ENCODE measurements at regions not wholly inside any gene's neighbourhood (a gene's known extent, or its start where the extent isn't known, plus 50 kb on each side); places are given as distances from the start of the nearest gene placed in this dataset.

- H3K27ac ChIP-seq (replicated peaks) = no peak overlapping the region
- H3K9me3 ChIP-seq (replicated peaks) = no peaks in the 10 kb centered on the region
- no peaks in the 10 kb centered on the region for H3K36me3 ChIP-seq
- no peak for DNase-seq
- intact Hi-C loops (cut with micrococcal nuclease) = no loop called here
- peaks cover 37% of the 10 kb centered on the region for H3K4me1 ChIP-seq
- no peak overlapping the region for H3K4me3 ChIP-seq
- H3K27me3 ChIP-seq (ENCODE audit: low read depth) = peaks cover 10% of the 10 kb centered on the region
- no peak for TF ChIP-seq CTCF (IDR thresholded peaks at IDR 0.05; ENCODE audit: borderline replicate concordance)
Measured at GRCh38 chr19:28867978-28868377, 345.0 kb downstream of the UQCRFS1 start.

- peak; percentile 66 for DNase-seq
- H3K4me3 ChIP-seq = no peak overlapping the region
- no peaks in the 10 kb centered on the region for H3K9me3 ChIP-seq (replicated peaks)
- TF ChIP-seq CTCF (IDR thresholded peaks at IDR 0.05; ENCODE audit: borderline replicate concordance) = no peak
- H3K36me3 ChIP-seq = no peaks in the 10 kb centered on the region
- H3K27me3 ChIP-seq (ENCODE audit: low read depth) = peaks cover 4% of the 10 kb centered on the region
- intact Hi-C loops (cut with micrococcal nuclease) = no loop called here
- peaks cover 30% of the 10 kb centered on the region for H3K4me1 ChIP-seq
- H3K27ac ChIP-seq (replicated peaks) = peak overlapping the region; percentile 84
Measured at GRCh38 chr19:28864577-28865042, 348.3 kb downstream of the UQCRFS1 start.

GRCh38 chr19:28864024-28864503, 348.9 kb downstream of the UQCRFS1 start:
- peak; percentile 26 for DNase-seq

GRCh38 chr19:28862238-28862637, 350.7 kb downstream of the UQCRFS1 start:
- intact Hi-C loops (cut with micrococcal nuclease) = no loop called here
- H3K4me3 ChIP-seq = no peak overlapping the region
- no peak for DNase-seq
- H3K27ac ChIP-seq (replicated peaks) = no peak overlapping the region
- no peaks in the 10 kb centered on the region for H3K27me3 ChIP-seq (ENCODE audit: low read depth)
- no peaks in the 10 kb centered on the region for H3K36me3 ChIP-seq
- no peaks in the 10 kb centered on the region for H3K9me3 ChIP-seq (replicated peaks)
- no peak for TF ChIP-seq CTCF (IDR thresholded peaks at IDR 0.05; ENCODE audit: borderline replicate concordance)
- peaks cover 30% of the 10 kb centered on the region for H3K4me1 ChIP-seq

More at GRCh38 chr19:28864024-28864503, 348.9 kb downstream of the UQCRFS1 start:
- H3K9me3 ChIP-seq (replicated peaks) = no peaks in the 10 kb centered on the region
- intact Hi-C loops (cut with micrococcal nuclease) = no loop called here
- peaks cover 30% of the 10 kb centered on the region for H3K4me1 ChIP-seq
- H3K27me3 ChIP-seq (ENCODE audit: low read depth) = no peaks in the 10 kb centered on the region
- peak overlapping the region; percentile 84 for H3K27ac ChIP-seq (replicated peaks)
- H3K36me3 ChIP-seq = no peaks in the 10 kb centered on the region
- TF ChIP-seq CTCF (IDR thresholded peaks at IDR 0.05; ENCODE audit: borderline replicate concordance) = no peak
- H3K4me3 ChIP-seq = no peak overlapping the region

- H3K27ac ChIP-seq (replicated peaks) = no peak overlapping the region
- no peak overlapping the region for H3K4me3 ChIP-seq
- peaks cover under 1% of the 10 kb centered on the region for H3K9me3 ChIP-seq (replicated peaks)
- no peaks in the 10 kb centered on the region for H3K36me3 ChIP-seq
- H3K4me1 ChIP-seq = peaks cover 21% of the 10 kb centered on the region
- TF ChIP-seq CTCF (IDR thresholded peaks at IDR 0.05; ENCODE audit: borderline replicate concordance) = no peak
- intact Hi-C loops (cut with micrococcal nuclease) = no loop called here
- DNase-seq = no peak
- no peaks in the 10 kb centered on the region for H3K27me3 ChIP-seq (ENCODE audit: low read depth)
Measured at GRCh38 chr19:28859811-28860210, 353.1 kb downstream of the UQCRFS1 start.

Data from left ventricle myocardium inferior (tissue), 1 donor.